C4-2B (cell line): ENCODE measurements at regions not wholly inside any gene's neighbourhood (a gene's known extent, or its start where the extent isn't known, plus 50 kb on each side); places are given as distances from the start of the nearest gene placed in this dataset.

Source experiments
- H3K27ac ChIP-seq: fragments of 450-650 bp; 2 replicates; pipeline ENCODE4 v1.5.1; 2017
- CTCF ChIP-seq: fragments of 450-650 bp; conservative IDR thresholded peaks from 2 replicates; pipeline ENCODE4 v1.5.1; 2017; ENCODE audit warnings: mild to moderate bottlenecking
- ZFX ChIP-seq: fragments of 450-650 bp; IDR thresholded peaks from 2 replicates; pipeline ENCODE4 v1.6.1; 2017

- H3K27ac ChIP-seq, result no peak overlapping the region
- no peak for TF ChIP-seq CTCF
- TF ChIP-seq ZFX, result no peak
These were observed 50.1 kb upstream of the JPH3 start for GRCh38 chr16:87552072-87552718.

GRCh38 chr16:87551487-87551886, 50.8 kb upstream of the JPH3 start:
- H3K27ac ChIP-seq, result no peak overlapping the region
- TF ChIP-seq CTCF (no peak), ZFX (no peak)

- TF ChIP-seq ZFX (no peak), CTCF (peak; percentile 95)
- H3K27ac ChIP-seq, result no peak overlapping the region
These were observed 51.8 kb upstream of the JPH3 start for GRCh38 chr16:87550495-87550961.

- no peak for TF ChIP-seq CTCF
- no peak for TF ChIP-seq ZFX
- H3K27ac ChIP-seq, result no peak overlapping the region
These were observed 52.4 kb upstream of the JPH3 start for GRCh38 chr16:87549627-87550494.

GRCh38 chr16:87548046-87548445, 54.3 kb upstream of the JPH3 start:
- no peak for TF ChIP-seq ZFX
- no peak for TF ChIP-seq CTCF
- no peak overlapping the region for H3K27ac ChIP-seq

- TF ChIP-seq CTCF, result no peak
- TF ChIP-seq ZFX, result no peak
- no peak overlapping the region for H3K27ac ChIP-seq
These were observed 50.8 kb upstream of the ZCCHC14 start for GRCh38 chr16:87543436-87544191.
